Ascending aorta (tissue), 2 donors: ENCODE measurements at regions not wholly inside any gene's neighbourhood (a gene's known extent, or its start where the extent isn't known, plus 50 kb on each side); places are given as distances from the start of the nearest gene placed in this dataset.

Experiments
- DNase-seq, 2 donors: peaks; one replicate each; pipeline ENCODE4 v3.0.0-alpha.2; 2019; ENCODE audit warnings: low spot score in 2 of 2
- H3K27ac ChIP-seq, 2 donors: fragments of 200-600 bp; sonication (generic); one replicate each; pipeline ENCODE4 v1.5.1; 2016 to 2017; ENCODE audit warnings: mild to moderate bottlenecking in 1 of 2
- H3K27me3 ChIP-seq: fragments of 200-600 bp; sonication (generic); one replicate; pipeline ENCODE4 v1.5.1; 2017
- H3K36me3 ChIP-seq, 2 donors: fragments of 200-600 bp; sonication (generic); one replicate each; pipeline ENCODE4 v1.5.1; 2016
- H3K4me1 ChIP-seq, 2 donors: fragments of 200-600 bp; sonication (generic); one replicate each; pipeline ENCODE4 v1.5.1; 2016 to 2017; ENCODE audit warnings: mild to moderate bottlenecking in 1 of 2
- H3K4me3 ChIP-seq, 2 donors: fragments of 200-600 bp; sonication (generic); one replicate each; pipeline ENCODE4 v1.5.1; 2016 to 2017; ENCODE audit warnings: mild to moderate bottlenecking in 1 of 2
- H3K9me3 ChIP-seq, 2 donors: fragments of 200-600 bp; sonication (generic); one replicate each; pipeline ENCODE4 v1.5.1; 2016
- CTCF ChIP-seq, 3 experiments: fragments of 200-600 bp in 2 of 3; fragments of 450-650 bp in 1 of 3; sonication (generic) in 2 of 3; IDR thresholded peaks; one replicate each; pipeline ENCODE4 v1.5.1; 2016 to 2019; ENCODE audit warnings: antibody characterized with exemption in 3 of 3, mild to moderate bottlenecking in 1 of 3, moderate library complexity in 1 of 3
- intact Hi-C: fragments of 100-400 bp; cut with DNase I; formaldehyde crosslinking; loops from one replicate; pipeline ENCODE4 v1.15.1; 2023

DNA sequence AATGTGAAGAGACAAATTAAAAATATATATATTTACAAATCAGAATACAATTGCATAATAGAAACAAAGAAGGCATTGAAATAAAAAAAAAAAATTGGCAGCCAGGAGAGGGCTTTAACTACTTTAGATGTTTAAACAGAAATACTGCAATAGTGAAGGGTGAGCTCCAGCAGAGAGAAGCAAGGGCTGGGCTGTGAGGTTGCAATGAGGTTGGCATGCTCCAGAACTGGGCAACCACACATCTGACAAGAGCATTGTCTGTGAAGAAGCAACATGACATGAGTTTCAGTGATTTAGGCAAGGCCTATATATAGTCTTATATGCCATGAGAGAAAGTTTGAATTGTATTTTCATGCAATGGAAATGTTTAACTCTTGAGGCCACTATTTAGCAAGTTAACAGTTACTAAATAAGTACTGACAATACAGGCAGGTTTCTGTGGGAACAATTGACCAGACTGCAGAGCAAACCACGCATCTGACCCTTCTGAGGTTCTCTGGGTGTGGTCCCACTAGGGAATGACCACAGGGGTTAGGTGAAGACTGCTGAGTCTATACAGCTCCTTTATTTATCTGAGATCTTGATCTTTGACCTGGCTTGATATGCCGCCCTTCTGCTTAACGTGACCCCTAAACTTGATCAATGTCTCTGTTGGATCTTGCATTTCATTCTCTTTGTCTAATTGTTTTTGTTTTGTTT, 354.2 kb upstream of the PIK3C3 start:
- TF ChIP-seq CTCF (IDR thresholded peaks at IDR 0.05): no peak
- H3K27me3 ChIP-seq: no peaks in the 10 kb centered on the region
- no peak overlapping the region for H3K4me3 ChIP-seq
- intact Hi-C loops: no loop called here
- no peak overlapping the region for H3K27ac ChIP-seq
- no peaks in the 10 kb centered on the region for H3K36me3 ChIP-seq
- no peak for DNase-seq
- H3K4me1 ChIP-seq: no peaks in the 10 kb centered on the region
- H3K9me3 ChIP-seq: no peaks in the 10 kb centered on the region

DNA sequence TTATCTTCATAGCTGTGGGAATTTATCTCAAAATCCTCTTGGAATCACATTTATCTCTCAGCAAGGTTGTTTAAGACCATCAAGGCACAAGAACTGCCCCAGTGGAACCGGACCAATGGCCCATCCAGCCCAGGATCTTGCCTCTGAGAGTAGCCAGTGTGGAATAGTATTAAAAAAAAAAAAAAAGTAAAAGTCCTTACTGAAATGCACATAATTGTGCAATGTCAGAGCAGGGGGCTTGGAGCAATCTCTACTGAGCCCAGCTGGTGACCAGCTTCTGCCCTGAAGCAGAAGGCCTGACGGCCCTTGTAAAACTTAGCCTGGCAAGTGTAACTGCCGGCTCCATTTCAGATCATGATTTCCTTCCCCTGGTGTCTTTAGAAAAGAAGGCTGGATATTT, 355.6 kb upstream of the PIK3C3 start:
- DNase-seq: no peak
- intact Hi-C loops: no loop called here
- Histone ChIP-seq H3K9me3 (no peaks in the 10 kb centered on the region), H3K27me3 (no peaks in the 10 kb centered on the region), H3K36me3 (no peaks in the 10 kb centered on the region), H3K4me3 (no peak overlapping the region), H3K4me1 (no peaks in the 10 kb centered on the region), H3K27ac (no peak overlapping the region)
- no peak for TF ChIP-seq CTCF (IDR thresholded peaks at IDR 0.05)

DNA sequence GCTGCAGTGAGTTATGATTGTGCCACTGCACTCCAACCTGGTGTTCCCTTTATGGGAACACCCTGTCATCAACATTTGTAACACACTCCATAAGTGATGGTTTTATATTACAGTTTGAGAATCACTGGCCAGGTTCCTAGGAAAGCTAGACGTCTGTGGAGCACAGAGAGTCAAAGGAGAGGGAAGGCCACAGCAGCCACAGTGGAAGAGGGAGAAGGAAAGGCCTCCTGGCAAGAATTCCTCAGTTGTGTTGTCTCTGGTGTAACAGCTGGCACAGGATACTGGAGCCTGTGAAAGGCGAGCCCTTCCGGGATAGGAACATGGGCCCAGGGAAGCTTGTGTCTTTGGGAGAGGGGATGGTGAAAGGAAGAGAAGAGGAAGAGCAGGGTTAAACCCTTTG, 360.5 kb upstream of the PIK3C3 start:
- H3K27ac ChIP-seq: no peak overlapping the region
- no peaks in the 10 kb centered on the region for H3K9me3 ChIP-seq
- H3K36me3 ChIP-seq: no peaks in the 10 kb centered on the region
- H3K27me3 ChIP-seq: no peaks in the 10 kb centered on the region
- TF ChIP-seq CTCF (IDR thresholded peaks at IDR 0.05): no peak
- H3K4me1 ChIP-seq: no peaks in the 10 kb centered on the region
- intact Hi-C loops: no loop called here
- no peak for DNase-seq
- no peak overlapping the region for H3K4me3 ChIP-seq

GRCh38 chr18:41593171-41593675, 361.8 kb upstream of the PIK3C3 start:
- Histone ChIP-seq H3K4me1 (no peaks in the 10 kb centered on the region), H3K36me3 (no peaks in the 10 kb centered on the region), H3K27ac (no peak overlapping the region), H3K4me3 (no peak overlapping the region), H3K27me3 (no peaks in the 10 kb centered on the region), H3K9me3 (no peaks in the 10 kb centered on the region)
- TF ChIP-seq CTCF (IDR thresholded peaks at IDR 0.05): no peak
- intact Hi-C loops: no loop called here
- DNase-seq: no peak

- no peak for TF ChIP-seq CTCF (IDR thresholded peaks at IDR 0.05)
- Histone ChIP-seq H3K36me3 (no peaks in the 10 kb centered on the region), H3K9me3 (no peaks in the 10 kb centered on the region), H3K4me1 (no peaks in the 10 kb centered on the region), H3K4me3 (no peak overlapping the region), H3K27me3 (no peaks in the 10 kb centered on the region), H3K27ac (no peak overlapping the region)
- intact Hi-C loops: no loop called here
- no peak for DNase-seq
Observed at GRCh38 chr18:41587976-41588375, 367.1 kb upstream of the PIK3C3 start.

DNA sequence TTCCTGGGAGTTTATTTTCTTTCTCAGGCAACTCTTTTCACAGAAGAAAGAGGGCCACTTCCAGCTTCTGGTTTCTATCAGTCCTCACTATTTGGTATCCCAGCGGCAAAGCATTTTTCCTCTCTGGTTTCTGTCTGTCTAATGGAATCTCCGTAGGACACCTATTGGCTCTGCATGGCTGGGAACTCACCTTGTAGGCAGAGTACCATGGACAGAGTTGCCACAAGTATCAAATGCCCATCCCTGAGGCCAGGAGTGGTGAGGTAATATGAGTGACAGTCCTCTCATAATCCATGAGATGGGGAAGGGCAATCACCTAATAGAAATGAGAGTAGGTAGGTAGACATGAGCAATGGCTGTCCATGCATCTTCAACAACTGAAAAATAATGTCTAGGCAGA, 369.5 kb upstream of the PIK3C3 start:
- H3K4me3 ChIP-seq: no peak overlapping the region
- intact Hi-C loops: no loop called here
- H3K27ac ChIP-seq: no peak overlapping the region
- DNase-seq: no peak
- no peaks in the 10 kb centered on the region for H3K27me3 ChIP-seq
- no peaks in the 10 kb centered on the region for H3K36me3 ChIP-seq
- no peaks in the 10 kb centered on the region for H3K9me3 ChIP-seq
- TF ChIP-seq CTCF (IDR thresholded peaks at IDR 0.05): no peak
- no peaks in the 10 kb centered on the region for H3K4me1 ChIP-seq
